Astrocyte (in vitro differentiated cells and primary cell): ENCODE measurements at regions not wholly inside any gene's neighbourhood (a gene's known extent, or its start where the extent isn't known, plus 50 kb on each side); places are given as distances from the start of the nearest gene placed in this dataset.

Experiments used
- DNase-seq: peaks from one replicate; pipeline ENCODE4 v3.0.0-alpha.2; 2010; ENCODE audit warnings: low read depth
- FAIRE-seq: peaks from 2 replicates; lab custom pipeline; 2011; peaks lifted over from hg19 to GRCh38; lab: Jason Lieb, UNC
- H2AFZ ChIP-seq: 2 replicates; pipeline ENCODE4 v1.6.0; 2012; ENCODE audit warnings: low read depth, low read length, inconsistent platforms
- H3K27ac ChIP-seq: 2 replicates; pipeline ENCODE4 v1.5.1; 2011; ENCODE audit warnings: low read depth, low read length, inconsistent platforms
- H3K27me3 ChIP-seq: 2 replicates; pipeline ENCODE4 v1.6.0; 2011; ENCODE audit warnings: low read length, inconsistent platforms; ENCODE audit not compliant: insufficient read depth
- H3K36me3 ChIP-seq: 2 replicates; pipeline ENCODE4 v1.5.1; 2011; ENCODE audit warnings: low read length, inconsistent platforms; ENCODE audit not compliant: insufficient read depth
- H3K4me1 ChIP-seq: 2 replicates; pipeline ENCODE4 v1.5.1; 2011; ENCODE audit warnings: low read length, inconsistent platforms; ENCODE audit not compliant: insufficient read depth
- H3K4me2 ChIP-seq: 2 replicates; pipeline ENCODE4 v1.6.0; 2012; ENCODE audit warnings: low read length, inconsistent platforms
- H3K4me3 ChIP-seq: 2 replicates; pipeline ENCODE4 v1.5.1; 2011; ENCODE audit warnings: low read depth, mild to moderate bottlenecking, low read length, inconsistent platforms; ENCODE audit not compliant: insufficient read depth
- H3K79me2 ChIP-seq: 2 replicates; pipeline ENCODE4 v1.6.0; 2012; ENCODE audit warnings: mild to moderate bottlenecking, low read length, inconsistent platforms; ENCODE audit not compliant: insufficient read depth
- H3K9ac ChIP-seq: 2 replicates; pipeline ENCODE4 v1.6.0; 2012; ENCODE audit warnings: mild to moderate bottlenecking, low read length, inconsistent platforms
- H3K9me3 ChIP-seq: 2 replicates; pipeline ENCODE4 v1.5.1; 2012; ENCODE audit warnings: low read depth, mild to moderate bottlenecking, low read length, inconsistent platforms; ENCODE audit not compliant: insufficient read depth
- H4K20me1 ChIP-seq: 2 replicates; pipeline ENCODE4 v1.6.0; 2012; ENCODE audit warnings: low read length, inconsistent platforms; ENCODE audit not compliant: insufficient read depth
- H3K27ac Mint-ChIP-seq: one replicate; pipeline ENCODE4 v1.8.0; 2021; ENCODE audit warnings: mild to moderate bottlenecking, mixed read lengths; ENCODE audit not compliant: unreplicated experiment
- H3K27me3 Mint-ChIP-seq: one replicate; pipeline ENCODE4 v1.8.0; 2021; ENCODE audit warnings: low read depth, mixed read lengths; ENCODE audit not compliant: unreplicated experiment
- H3K36me3 Mint-ChIP-seq: one replicate; pipeline ENCODE4 v1.8.0; 2021; ENCODE audit warnings: low read depth, mixed read lengths; ENCODE audit not compliant: unreplicated experiment
- H3K4me1 Mint-ChIP-seq: one replicate; pipeline ENCODE4 v1.8.0; 2021; ENCODE audit warnings: low read depth, mixed read lengths; ENCODE audit not compliant: unreplicated experiment
- H3K4me3 Mint-ChIP-seq: one replicate; pipeline ENCODE4 v1.8.0; 2021; ENCODE audit warnings: mild to moderate bottlenecking, moderate library complexity, mixed read lengths; ENCODE audit not compliant: unreplicated experiment
- H3K9me3 Mint-ChIP-seq: one replicate; pipeline ENCODE4 v1.8.0; 2021; ENCODE audit warnings: mild to moderate bottlenecking, mixed read lengths; ENCODE audit not compliant: unreplicated experiment
- CTCF ChIP-seq: IDR thresholded peaks from 2 replicates; pipeline ENCODE4 v1.5.1; 2011; ENCODE audit warnings: low read depth, mild to moderate bottlenecking, inconsistent platforms, low read length, moderate library complexity; ENCODE audit not compliant: insufficient read depth
- EZH2 ChIP-seq: IDR thresholded peaks from 2 replicates; pipeline ENCODE4 v1.6.1; 2012; ENCODE audit warnings: mild to moderate bottlenecking, low read length, inconsistent platforms; ENCODE audit not compliant: insufficient read depth

GRCh38 chr1:170355267-170355801, 176.6 kb upstream of the GORAB start:
- no peak overlapping the region for H3K27ac ChIP-seq
- no peaks in the 10 kb centered on the region for H3K36me3 ChIP-seq
- no peak for DNase-seq
- FAIRE-seq, result no peak
- H3K9me3 ChIP-seq, result no peaks in the 10 kb centered on the region
- H3K79me2 ChIP-seq, result no peaks in the 10 kb centered on the region
- Mint-ChIP-seq H3K27me3 (no peaks in the 10 kb centered on the region), H3K4me3 (no peak overlapping the region), H3K9me3 (peaks cover 3% of the 10 kb centered on the region), H3K27ac (no peak overlapping the region), H3K4me1 (peaks cover 2% of the 10 kb centered on the region), H3K36me3 (no peaks in the 10 kb centered on the region)
- no peak overlapping the region for H3K4me2 ChIP-seq
- no peak overlapping the region for H2AFZ ChIP-seq
- no peak overlapping the region for H3K4me3 ChIP-seq
- no peak overlapping the region for H3K9ac ChIP-seq
- TF ChIP-seq EZH2, result no peak
- TF ChIP-seq CTCF, result no peak
- H4K20me1 ChIP-seq, result no peaks in the 10 kb centered on the region
- H3K4me1 ChIP-seq, result no peaks in the 10 kb centered on the region
- no peaks in the 10 kb centered on the region for H3K27me3 ChIP-seq

GRCh38 chr1:170356585-170356984, 175.4 kb upstream of the GORAB start:
- DNase-seq (no peak), FAIRE-seq (no peak)
- Mint-ChIP-seq H3K36me3 (no peaks in the 10 kb centered on the region), H3K27ac (no peak overlapping the region), H3K4me1 (no peaks in the 10 kb centered on the region), H3K27me3 (no peaks in the 10 kb centered on the region), H3K4me3 (no peak overlapping the region), H3K9me3 (peaks cover 7% of the 10 kb centered on the region)
- no peak overlapping the region for H3K9ac ChIP-seq
- no peak overlapping the region for H3K27ac ChIP-seq
- H3K4me3 ChIP-seq, result no peak overlapping the region
- H3K4me2 ChIP-seq, result no peak overlapping the region
- no peaks in the 10 kb centered on the region for H3K27me3 ChIP-seq
- TF ChIP-seq CTCF (no peak), EZH2 (no peak)
- H4K20me1 ChIP-seq, result no peaks in the 10 kb centered on the region
- no peaks in the 10 kb centered on the region for H3K4me1 ChIP-seq
- no peaks in the 10 kb centered on the region for H3K9me3 ChIP-seq
- no peaks in the 10 kb centered on the region for H3K79me2 ChIP-seq
- no peak overlapping the region for H2AFZ ChIP-seq
- H3K36me3 ChIP-seq, result no peaks in the 10 kb centered on the region

GRCh38 chr1:170357750-170358149, 174.2 kb upstream of the GORAB start:
- no peak overlapping the region for H3K9ac ChIP-seq
- Mint-ChIP-seq H3K27ac (no peak overlapping the region), H3K27me3 (no peaks in the 10 kb centered on the region), H3K4me3 (no peak overlapping the region), H3K9me3 (peaks cover 7% of the 10 kb centered on the region), H3K36me3 (no peaks in the 10 kb centered on the region), H3K4me1 (no peaks in the 10 kb centered on the region)
- TF ChIP-seq EZH2, result no peak
- TF ChIP-seq CTCF, result no peak
- no peak overlapping the region for H3K4me3 ChIP-seq
- H3K4me1 ChIP-seq, result no peaks in the 10 kb centered on the region
- no peak overlapping the region for H3K4me2 ChIP-seq
- no peaks in the 10 kb centered on the region for H3K27me3 ChIP-seq
- no peak overlapping the region for H3K27ac ChIP-seq
- H3K36me3 ChIP-seq, result no peaks in the 10 kb centered on the region
- no peak for DNase-seq
- H2AFZ ChIP-seq, result no peak overlapping the region
- no peaks in the 10 kb centered on the region for H3K9me3 ChIP-seq
- H4K20me1 ChIP-seq, result no peaks in the 10 kb centered on the region
- H3K79me2 ChIP-seq, result no peaks in the 10 kb centered on the region
- FAIRE-seq, result no peak
